Islet of Langerhans (tissue), 1 donor: ENCODE measurements at regions not wholly inside any gene's neighbourhood (a gene's known extent, or its start where the extent isn't known, plus 50 kb on each side); places are given as distances from the start of the nearest gene placed in this dataset.
A peak's percentile ranks its signal among the peaks of the same experiment; 100 is the strongest.

Experiments used
- FAIRE-seq: peaks from one replicate; lab custom pipeline; 2011; peaks lifted over from hg19 to GRCh38; lab: Jason Lieb, UNC

GRCh38 chr9:72431036-72431435, 66.0 kb upstream of the ZFAND5 start:
- FAIRE-seq, result no peak

DNA sequence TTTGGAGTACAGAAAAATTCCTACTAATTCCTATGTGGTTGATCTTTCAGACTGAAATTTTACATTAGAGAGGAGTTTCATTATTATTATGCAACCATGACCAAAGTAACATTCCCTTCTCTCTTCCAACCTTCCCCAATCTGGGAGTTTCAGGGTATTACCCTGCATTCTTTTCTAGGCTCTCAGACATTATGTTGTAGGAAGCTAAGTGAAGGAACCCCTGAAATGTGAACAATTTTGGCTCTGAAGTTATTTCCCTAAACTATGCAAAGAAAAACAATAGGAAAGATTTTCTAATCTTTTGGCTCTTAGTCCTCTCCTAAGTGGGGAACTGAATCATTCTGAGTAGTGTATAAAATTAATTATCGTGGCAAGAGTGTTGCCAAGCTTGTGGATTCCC, 63.3 kb upstream of the ZFAND5 start:
- FAIRE-seq, result no peak

- FAIRE-seq, result peak; percentile 9
Observed at GRCh38 chr9:72427801-72428200, 62.8 kb upstream of the ZFAND5 start.

DNA sequence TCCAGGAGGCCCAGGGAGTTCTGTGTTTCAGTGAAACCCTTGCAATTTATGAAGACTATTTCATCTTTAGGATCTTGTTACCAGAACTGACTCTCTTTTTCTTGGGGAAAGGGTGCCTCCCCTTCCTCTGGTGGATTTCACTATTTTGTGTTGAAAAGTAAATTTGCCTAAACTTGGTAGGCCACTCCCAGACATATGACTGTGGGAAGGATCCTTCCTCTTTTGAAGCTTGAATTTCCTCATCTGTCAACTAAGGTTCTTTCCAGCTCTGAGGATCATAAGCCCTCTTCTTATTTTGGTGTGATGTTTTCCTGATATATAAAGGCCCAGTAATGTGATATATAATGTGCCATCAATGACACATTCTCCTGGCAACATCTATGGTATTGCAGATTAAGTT, 59.1 kb upstream of the ZFAND5 start:
- FAIRE-seq, result no peak

- no peak for FAIRE-seq
Observed at GRCh38 chr9:72422214-72422613, 57.2 kb upstream of the ZFAND5 start.

DNA sequence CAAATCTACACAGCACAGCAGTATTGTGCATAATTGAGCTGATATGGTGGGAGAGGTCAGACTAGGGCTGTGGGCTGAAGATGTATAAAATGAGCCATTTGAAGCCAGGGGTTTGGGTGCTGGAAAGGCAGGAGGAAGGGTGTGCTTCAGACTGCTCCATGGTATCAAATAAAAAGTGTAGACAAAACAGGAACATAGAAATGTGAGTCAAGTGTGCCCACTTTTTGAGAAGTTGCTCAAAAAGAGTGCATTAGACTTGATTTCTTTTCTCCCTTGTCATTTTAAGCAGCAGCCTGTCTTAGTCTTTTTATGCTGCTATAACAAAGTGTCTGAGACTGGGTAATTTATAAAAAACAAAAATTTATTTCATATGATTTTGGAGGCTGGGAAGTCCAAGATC, 55.8 kb upstream of the ZFAND5 start:
- no peak for FAIRE-seq

- FAIRE-seq, result no peak
Observed at GRCh38 chr9:72415948-72416347, 50.9 kb upstream of the ZFAND5 start.

GRCh38 chr9:72415163-72415562, 50.2 kb upstream of the ZFAND5 start:
- FAIRE-seq, result no peak
